COR-L47 (cell line): ENCODE measurements at regions not wholly inside any gene's neighbourhood (a gene's known extent, or its start where the extent isn't known, plus 50 kb on each side); places are given as distances from the start of the nearest gene placed in this dataset.
A peak's percentile ranks its signal among the peaks of the same experiment; 100 is the strongest.
"Not testable (repeated sequence)": the region's sequence is repeated elsewhere in the genome, so short reads cannot be mapped to it uniquely, and the experiment has no call there.

Experiments used
- DNase-seq: peaks from one replicate; lab custom pipeline; 2025; lab: John Stamatoyannopoulos, UW

DNA sequence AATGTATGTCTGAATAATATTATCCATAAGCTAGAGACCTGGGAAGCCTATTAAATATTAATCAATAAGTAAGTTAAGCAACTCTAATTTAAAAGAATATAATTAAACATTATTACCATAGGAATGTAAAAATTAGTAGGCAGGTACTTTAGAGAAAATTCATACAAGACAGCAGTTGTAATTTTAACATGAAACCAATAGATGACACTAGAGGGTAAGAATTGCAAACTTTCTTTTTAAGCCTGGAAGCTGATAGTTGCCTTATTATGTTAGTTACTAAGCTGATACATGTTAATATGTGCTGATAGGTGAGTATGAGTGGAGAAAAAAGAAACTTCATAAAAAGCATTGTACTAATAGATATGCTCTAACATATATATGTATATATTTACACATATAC is 1157.4 kb downstream of the FAM133A start:
- no peak for DNase-seq

DNA sequence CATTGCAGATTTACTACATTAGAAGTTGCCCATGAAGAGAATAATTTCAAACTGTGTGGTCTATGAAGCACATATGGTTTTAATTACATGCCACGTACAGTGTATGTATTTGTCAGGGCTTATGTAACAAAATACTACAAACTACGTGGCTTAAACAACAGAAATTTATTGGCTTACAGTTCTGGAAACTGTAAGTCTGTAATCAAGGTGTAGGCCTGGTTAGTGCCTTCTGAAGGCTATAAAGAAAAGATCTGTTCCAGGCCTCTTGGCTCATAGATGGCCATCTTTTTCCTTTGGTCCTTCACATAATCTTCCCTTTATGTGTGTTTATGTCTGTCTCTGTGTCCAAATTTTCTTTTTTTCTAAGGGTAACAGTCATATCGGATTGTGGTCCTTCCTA is 1160.2 kb downstream of the FAM133A start:
- no peak for DNase-seq

DNA sequence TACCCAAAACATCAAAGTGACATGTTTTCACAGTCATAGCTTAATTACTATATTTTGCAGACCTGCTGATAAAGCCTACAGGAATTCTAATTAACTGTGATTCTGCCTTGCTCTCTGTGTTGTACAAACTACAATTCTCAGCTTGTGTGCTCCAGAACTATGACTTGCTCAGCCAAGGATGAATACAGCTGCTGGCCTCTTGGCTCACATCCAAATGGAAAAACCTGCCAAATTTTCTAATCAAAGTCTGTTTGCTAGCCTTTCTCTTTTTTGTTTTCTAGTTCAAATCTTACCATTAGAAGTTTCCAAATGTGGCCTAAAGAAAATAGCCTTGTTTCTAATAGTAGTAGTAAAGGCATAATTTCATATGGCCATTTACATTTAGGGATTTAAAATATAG is 1176.8 kb downstream of the FAM133A start:
- DNase-seq, result peak; percentile 1

DNA sequence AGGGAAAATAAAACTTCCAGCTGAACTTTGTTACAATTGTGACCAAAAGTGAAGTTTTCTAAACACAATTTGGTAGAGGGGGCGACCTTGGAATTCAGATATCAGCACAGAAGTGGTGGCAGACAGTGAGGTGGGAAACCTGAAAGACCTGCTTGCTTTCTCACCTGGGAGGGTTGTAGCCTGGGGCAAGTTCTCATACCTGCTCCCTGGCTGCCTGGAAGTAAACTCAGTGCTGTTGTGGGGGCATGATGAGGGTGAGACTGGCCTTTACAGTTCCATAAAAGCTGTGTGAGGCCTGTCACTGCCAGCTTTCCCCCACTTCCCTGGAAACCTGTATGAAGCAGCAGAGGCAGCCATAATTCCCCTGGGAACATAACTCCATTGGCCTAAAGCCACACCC is 1180.2 kb downstream of the FAM133A start:
- DNase-seq, result no peak

DNA sequence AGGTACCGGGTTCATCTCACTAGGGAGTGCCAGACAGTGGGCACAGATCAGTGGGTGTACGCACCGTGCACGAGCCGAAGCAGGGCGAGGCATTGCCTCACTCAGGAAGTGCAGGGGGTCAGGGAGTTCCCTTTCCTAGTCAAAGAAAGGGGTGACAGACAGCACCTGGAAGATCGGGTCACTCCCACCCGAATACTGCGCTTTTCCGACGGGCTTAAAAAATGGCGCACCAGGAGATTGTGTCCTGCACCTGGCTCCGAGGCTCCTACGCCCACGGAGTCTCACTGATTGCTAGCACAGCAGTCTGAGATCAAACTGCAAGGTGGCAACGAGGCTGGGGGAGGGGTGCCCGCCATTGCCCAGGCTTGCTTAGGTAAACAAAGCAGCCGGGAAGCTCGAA is 1188.5 kb downstream of the FAM133A start:
- not testable (repeated sequence) for DNase-seq

DNA sequence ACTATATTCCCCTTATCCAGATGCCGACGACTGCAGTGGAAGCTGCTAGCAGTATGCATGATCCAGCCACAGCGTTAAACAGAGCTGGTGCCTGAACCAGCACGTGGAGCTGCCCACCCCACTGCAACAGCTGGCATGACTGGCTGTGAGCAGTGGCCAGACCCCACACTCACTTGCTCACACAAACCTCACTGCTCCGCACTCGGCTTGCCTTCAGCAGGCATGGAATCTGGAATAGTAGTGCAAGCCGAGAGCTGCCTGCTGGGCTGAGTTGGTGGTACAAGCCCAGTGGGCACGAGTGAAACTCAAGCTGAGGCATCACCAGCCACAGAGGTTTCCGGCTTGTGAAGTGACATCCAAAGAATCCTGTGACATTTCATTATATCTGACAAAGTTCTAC is 1197.6 kb downstream of the FAM133A start:
- no peak for DNase-seq

DNA sequence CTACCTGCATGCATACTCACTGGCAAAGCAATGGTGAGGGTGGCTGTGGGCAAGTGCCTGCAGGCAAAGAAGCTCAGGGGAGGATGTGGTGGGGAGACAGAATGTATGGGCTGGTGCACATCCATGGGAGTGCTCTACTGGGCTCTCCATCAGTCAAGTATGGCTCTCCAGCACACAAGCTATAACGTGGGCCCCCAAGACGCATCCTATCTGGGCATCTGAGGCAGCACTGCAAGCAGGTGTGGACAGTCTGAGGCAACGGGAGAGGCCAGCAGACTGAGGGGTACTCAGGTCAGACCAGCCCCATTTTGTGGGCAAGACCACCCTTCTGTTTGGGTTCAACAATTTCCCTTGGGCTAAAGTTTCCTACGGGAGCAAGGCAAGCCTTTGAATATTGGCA is 1227.8 kb downstream of the FAM133A start:
- DNase-seq, result no peak

DNA sequence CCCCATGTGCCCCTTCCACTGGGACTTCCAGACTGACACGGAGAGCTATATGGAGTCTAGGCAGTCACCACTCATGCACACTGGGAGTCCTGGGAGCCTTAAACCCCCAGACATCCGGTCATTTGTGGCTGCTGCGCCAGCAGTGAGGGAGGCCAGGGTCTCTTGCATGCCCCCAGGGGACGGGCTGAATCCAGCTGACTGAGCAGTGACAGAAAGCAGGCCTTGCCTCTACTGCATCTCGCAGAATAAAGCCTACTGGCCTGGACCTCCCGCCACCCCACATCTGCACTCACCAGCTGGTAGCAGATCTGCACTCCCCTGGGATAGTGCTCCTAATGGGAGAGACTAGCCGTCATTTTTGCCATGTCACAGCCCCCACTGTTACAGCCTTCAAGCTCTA is 1234.2 kb downstream of the FAM133A start:
- no peak for DNase-seq

DNA sequence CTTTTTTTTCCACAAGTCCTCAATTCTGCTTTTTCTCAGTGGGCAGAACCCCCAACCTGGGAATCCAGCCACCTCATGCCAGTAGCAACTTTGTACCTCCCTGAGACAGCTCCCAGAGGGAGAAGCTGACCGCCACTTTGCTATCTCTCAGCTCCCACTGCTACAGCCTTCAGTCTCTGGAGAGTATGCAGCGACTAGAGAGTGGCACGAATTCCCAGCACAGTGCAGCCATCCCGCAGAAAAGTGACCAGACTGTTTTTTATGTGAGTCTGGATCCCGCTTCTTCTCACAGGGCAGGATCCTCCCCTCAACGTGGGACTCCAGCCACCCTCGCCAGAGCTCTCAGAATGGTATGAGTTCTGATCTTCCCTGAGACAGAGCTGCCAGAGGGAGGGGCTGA is 1234.6 kb downstream of the FAM133A start:
- DNase-seq, result no peak

DNA sequence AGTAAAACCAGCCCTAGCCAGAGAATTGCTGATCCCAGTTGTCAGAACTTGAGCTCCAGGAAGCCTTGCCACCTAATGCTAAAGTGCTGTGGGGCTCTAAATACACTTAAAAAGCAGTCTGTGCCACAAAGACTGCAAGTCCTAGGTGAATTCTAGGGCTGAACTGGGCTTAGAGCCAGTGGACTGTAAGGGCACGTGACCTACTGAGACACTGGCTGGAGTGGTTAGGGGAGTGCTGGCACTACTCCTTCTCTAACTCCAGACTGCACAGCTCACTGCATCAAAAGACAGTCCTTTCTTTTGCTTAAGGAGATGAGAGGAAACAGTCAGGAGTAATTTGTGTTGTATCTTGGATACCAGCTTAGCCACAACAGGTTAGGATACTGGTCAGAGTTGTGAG is 1240.2 kb downstream of the FAM133A start:
- DNase-seq, result no peak

DNA sequence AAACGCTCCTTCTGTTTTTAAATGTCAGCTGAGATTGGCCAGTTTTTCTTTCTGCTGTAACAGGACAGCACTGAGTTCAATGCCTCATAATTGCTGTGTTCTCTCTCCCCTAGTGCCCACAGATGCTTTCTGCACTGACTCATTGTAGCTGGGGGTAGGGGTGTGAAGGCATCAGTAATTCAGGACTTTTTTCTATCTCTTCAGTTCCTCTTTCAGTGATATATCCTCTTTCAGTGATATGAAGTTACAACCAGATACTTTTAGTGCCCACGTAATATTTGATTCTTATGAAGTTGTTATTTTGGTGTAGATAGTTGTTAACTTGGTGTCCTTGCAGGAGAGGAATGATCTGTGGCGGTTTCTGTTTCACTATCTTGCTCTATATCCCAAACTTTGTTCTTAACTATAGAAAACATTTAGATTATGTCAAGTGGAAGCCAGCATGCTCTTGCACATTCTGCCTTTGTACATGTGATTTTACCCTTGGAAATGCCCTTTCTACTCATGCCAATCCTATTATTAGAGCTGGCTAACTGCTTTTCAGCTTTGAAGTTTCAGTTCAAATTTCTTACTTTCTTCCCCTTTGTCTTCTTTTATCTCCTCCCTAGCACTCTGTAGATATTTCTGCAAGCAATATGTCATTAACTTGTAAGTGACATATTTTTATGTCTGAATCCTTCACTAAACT is 1258.4 kb downstream of the FAM133A start:
- no peak for DNase-seq

DNA sequence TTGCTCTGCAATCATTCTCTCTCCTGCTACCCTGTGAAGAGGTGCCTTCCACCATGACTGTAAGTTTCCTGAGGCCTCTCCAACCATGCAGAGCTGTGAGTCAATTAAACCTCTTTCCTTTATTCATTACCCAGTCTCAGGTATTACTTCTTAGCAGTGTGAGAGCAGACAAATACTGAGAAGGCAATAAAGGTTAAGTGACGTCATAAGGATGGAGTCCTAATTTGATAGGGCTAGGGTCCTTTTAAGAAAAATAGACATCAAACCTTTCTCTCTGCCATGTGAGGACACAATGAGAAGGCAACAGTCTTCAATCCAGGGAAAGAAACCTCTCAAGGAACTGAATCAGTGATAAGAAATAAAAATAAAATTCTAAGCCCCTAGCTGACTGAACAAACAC is 1262.7 kb downstream of the FAM133A start:
- no peak for DNase-seq

DNA sequence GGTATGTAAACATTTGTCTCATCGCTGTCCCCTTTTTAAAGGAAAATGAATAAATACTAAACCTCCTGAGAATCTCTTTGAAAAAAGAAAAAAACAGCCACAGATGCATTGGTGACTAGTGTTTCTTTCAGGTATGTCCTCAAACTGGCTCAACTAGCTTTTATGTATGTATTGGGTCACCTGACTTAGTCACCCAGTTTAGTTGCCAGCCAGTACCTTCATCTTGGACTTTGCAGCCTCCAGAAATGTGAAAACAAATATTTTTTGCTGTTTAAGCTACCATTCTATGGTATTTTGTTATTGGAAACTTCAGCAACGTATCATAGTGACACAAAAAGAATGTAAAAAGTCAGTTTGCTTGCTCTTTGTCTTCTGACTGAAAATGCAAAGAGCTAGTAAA is 1263.5 kb downstream of the FAM133A start:
- no peak for DNase-seq

DNA sequence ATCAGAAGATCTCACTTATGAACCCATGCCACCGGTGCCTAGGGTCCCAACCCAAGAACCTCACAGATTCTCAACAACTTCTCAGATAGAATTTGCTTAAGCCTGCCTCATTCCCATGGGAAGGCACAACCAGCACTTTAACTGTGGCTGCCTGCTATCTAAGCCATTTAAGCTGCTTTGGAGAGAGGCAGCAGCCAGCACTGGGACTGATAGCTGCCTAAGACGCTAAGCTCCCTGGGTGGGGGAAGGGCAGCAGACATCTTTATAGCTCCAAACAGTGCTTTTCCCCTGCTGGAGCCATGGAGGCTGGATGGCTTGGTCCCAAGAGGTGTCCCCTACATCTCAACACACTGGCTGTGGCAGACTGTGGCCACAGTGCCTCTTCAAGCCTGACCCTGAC is 1268.6 kb downstream of the FAM133A start:
- DNase-seq, result no peak

DNA sequence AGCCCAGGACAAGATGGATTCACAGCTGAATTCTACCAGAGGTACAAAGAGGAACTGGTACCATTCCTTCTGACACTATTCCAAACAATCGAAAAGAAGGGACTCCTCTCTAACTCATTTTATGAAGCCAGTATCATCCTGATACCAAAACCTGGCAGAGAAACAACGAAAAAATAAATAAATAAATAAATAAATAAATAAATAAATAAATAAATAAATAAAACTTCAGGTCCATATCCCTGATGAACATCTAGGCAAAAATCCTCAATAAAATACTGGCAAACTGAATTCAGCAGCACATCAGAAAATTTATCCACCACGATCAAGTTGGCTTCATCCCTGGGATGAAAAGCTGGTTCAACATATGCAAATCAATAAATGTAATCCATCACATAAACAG is 1272.1 kb downstream of the FAM133A start:
- DNase-seq, result not testable (repeated sequence)

DNA sequence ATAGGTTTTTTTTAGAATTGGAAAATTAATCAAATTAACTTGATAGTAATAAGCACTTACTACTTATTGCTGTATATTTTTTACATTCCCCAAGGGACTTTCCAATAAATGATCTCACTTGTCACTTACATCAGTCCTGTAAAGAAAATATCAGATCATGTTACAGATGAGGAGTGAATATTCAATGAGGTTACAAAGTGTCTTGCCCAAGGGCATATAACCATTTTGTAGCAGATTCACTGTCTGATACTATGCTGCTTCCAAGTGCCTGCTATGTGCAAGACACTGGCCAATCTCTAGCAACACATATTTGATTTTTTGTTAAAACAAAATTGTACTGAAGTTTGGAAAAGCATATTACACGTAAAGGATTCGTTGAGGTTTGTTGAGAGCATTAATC is 1287.7 kb downstream of the FAM133A start:
- no peak for DNase-seq

DNA sequence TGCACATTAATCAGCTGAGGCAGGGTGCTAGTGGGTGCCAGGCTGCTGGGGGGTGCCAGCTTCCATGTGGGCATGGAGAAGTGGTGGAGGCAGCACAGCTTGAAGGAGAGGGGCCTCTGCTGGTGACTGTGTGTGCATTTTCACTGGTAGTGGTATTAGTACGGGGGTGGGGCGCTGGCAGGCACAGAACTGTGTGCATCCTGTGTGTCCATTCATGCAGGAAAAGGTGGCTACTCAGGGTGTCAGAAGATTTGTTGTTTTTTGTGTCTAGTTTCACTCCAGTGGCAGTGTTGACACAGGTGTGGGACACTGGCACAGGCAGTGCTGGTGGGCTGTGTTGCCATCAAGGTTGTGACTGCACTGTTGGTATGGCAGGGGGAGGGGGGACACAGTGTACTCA is 1303.6 kb downstream of the FAM133A start:
- no peak for DNase-seq

DNA sequence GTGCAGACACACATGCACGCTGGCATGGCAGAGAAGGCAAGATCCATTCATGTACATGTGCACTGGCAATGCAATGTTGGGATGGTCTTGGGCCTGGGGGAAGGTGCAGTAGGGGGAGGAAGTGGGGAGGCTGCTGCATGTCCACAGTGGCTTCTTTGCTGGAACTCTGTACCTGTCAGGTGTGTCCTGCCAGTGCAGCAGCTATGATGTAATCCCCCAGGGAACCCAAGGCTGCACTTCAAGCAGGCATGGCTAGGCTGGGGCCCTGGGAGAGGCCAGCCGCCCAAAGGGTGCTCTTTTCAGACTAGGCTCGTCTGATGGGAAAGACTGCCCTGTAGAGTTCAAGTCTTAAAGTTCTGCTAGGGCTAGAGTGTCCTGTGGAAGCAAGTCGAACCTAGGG is 1304.0 kb downstream of the FAM133A start:
- no peak for DNase-seq
